Lower lobe of right lung (tissue), 2 donors: ENCODE measurements at regions not wholly inside any gene's neighbourhood (a gene's known extent, or its start where the extent isn't known, plus 50 kb on each side); places are given as distances from the start of the nearest gene placed in this dataset.

Experiments used
- ATAC-seq, 2 donors: fragments of 200-7000 bp; cut with Tn5 transposase; one replicate each; pipeline ENCODE4 v1.9.1; 2020 to 2022; ENCODE audit warnings: mild to moderate bottlenecking in 2 of 2, moderate library complexity in 2 of 2
- DNase-seq: peaks from one replicate; pipeline ENCODE4 v3.0.0-alpha.2; 2020
- H3K27ac ChIP-seq: fragments of 200-600 bp; one replicate; pipeline ENCODE4 v1.8.0; 2022
- H3K27me3 ChIP-seq: fragments of 200-600 bp; one replicate; pipeline ENCODE4 v1.8.0; 2022; ENCODE audit warnings: low read depth
- H3K36me3 ChIP-seq: fragments of 200-600 bp; one replicate; pipeline ENCODE4 v1.8.0; 2022; ENCODE audit warnings: mild to moderate bottlenecking
- H3K4me1 ChIP-seq: fragments of 200-600 bp; one replicate; pipeline ENCODE4 v1.8.0; 2022
- H3K4me3 ChIP-seq: fragments of 200-600 bp; one replicate; pipeline ENCODE4 v1.8.0; 2022; ENCODE audit warnings: mild to moderate bottlenecking
- H3K9me3 ChIP-seq: fragments of 200-600 bp; one replicate; pipeline ENCODE4 v1.8.0; 2022
- intact Hi-C: fragments of 100-400 bp; cut with DNase I; formaldehyde crosslinking; loops from one replicate; pipeline ENCODE4 v1.11.0; 2022
- TF ChIP-seq, protein P1 (sequence below): fragments of 200-600 bp; IDR thresholded peaks from one replicate; pipeline ENCODE4 v1.8.0; 2022; ENCODE audit warnings: antibody characterized with exemption, mild to moderate bottlenecking
- donor health status: DM: no; HTN: yes; CAD: no; lungs with severe emphysema.

GRCh38 chr2:128682729-128683284 lies 364.1 kb upstream of the HS6ST1 start:
- Histone ChIP-seq H3K4me3 (no peak overlapping the region), H3K4me1 (no peaks in the 10 kb centered on the region), H3K27ac (no peak overlapping the region), H3K36me3 (no peaks in the 10 kb centered on the region), H3K9me3 (no peaks in the 10 kb centered on the region), H3K27me3 (no peaks in the 10 kb centered on the region)
- no peak for DNase-seq
- intact Hi-C loops = no loop called here
- TF ChIP-seq, protein P1, sequence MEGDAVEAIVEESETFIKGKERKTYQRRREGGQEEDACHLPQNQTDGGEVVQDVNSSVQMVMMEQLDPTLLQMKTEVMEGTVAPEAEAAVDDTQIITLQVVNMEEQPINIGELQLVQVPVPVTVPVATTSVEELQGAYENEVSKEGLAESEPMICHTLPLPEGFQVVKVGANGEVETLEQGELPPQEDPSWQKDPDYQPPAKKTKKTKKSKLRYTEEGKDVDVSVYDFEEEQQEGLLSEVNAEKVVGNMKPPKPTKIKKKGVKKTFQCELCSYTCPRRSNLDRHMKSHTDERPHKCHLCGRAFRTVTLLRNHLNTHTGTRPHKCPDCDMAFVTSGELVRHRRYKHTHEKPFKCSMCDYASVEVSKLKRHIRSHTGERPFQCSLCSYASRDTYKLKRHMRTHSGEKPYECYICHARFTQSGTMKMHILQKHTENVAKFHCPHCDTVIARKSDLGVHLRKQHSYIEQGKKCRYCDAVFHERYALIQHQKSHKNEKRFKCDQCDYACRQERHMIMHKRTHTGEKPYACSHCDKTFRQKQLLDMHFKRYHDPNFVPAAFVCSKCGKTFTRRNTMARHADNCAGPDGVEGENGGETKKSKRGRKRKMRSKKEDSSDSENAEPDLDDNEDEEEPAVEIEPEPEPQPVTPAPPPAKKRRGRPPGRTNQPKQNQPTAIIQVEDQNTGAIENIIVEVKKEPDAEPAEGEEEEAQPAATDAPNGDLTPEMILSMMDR = no peak
- ATAC-seq = no peak

- no peaks in the 10 kb centered on the region for H3K4me1 ChIP-seq
- TF ChIP-seq, protein P1 = no peak
- H3K27me3 ChIP-seq = no peaks in the 10 kb centered on the region
- DNase-seq (no peak), ATAC-seq (no peak)
- H3K36me3 ChIP-seq = no peaks in the 10 kb centered on the region
- H3K9me3 ChIP-seq = no peaks in the 10 kb centered on the region
- H3K4me3 ChIP-seq = no peak overlapping the region
- no peak overlapping the region for H3K27ac ChIP-seq
- intact Hi-C loops = no loop called here
Measured at GRCh38 chr2:128684523-128684922, 365.9 kb upstream of the HS6ST1 start.

GRCh38 chr2:128685841-128686496 lies 367.3 kb upstream of the HS6ST1 start:
- DNase-seq = no peak
- Histone ChIP-seq H3K27ac (no peak overlapping the region), H3K27me3 (no peaks in the 10 kb centered on the region), H3K4me1 (no peaks in the 10 kb centered on the region), H3K9me3 (no peaks in the 10 kb centered on the region), H3K36me3 (no peaks in the 10 kb centered on the region), H3K4me3 (no peak overlapping the region)
- TF ChIP-seq, protein P1 = no peak
- ATAC-seq = no peak
- intact Hi-C loops = no loop called here

DNA sequence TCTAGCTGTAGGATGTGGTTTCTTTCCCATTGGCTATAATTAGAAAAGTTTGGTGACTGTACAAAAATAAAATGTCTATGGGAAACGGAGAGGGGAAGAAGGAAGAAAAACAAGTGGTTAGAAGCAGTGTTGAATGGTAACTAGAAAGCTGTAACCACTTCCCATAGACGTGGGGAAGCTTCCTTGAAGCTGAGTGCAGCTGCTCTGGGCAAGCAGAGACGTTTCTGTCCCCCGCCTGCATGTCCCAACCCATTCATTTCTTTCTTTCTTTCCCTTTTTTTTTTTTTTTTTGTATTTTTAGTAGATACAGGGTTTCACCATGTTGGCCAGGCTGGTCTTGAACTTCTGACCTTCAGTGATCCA lies 367.8 kb upstream of the HS6ST1 start:
- intact Hi-C loops = no loop called here
- no peaks in the 10 kb centered on the region for H3K27me3 ChIP-seq
- DNase-seq (no peak), ATAC-seq (peak; percentile 42 to 46)
- TF ChIP-seq, protein P1 = no peak
- H3K36me3 ChIP-seq = no peaks in the 10 kb centered on the region
- H3K27ac ChIP-seq = no peak overlapping the region
- H3K9me3 ChIP-seq = no peaks in the 10 kb centered on the region
- no peak overlapping the region for H3K4me3 ChIP-seq
- no peaks in the 10 kb centered on the region for H3K4me1 ChIP-seq

- Histone ChIP-seq H3K27ac (no peak overlapping the region), H3K9me3 (no peaks in the 10 kb centered on the region), H3K4me1 (no peaks in the 10 kb centered on the region), H3K4me3 (no peak overlapping the region), H3K36me3 (no peaks in the 10 kb centered on the region), H3K27me3 (no peaks in the 10 kb centered on the region)
- ATAC-seq (no peak), DNase-seq (no peak)
- TF ChIP-seq, protein P1 = no peak
- intact Hi-C loops = no loop called here
Measured at GRCh38 chr2:128686881-128687555, 368.4 kb upstream of the HS6ST1 start.
